Breast epithelium (tissue), 3 donors: ENCODE measurements at regions not wholly inside any gene's neighbourhood (a gene's known extent, or its start where the extent isn't known, plus 50 kb on each side); places are given as distances from the start of the nearest gene placed in this dataset.

Experiments used
- CTCF ChIP-seq, 3 donors: fragments of 450-650 bp; IDR thresholded peaks; one replicate each; pipeline ENCODE4 v1.5.1; 2016 to 2017; ENCODE audit warnings: antibody characterized with exemption in 3 of 3, mild to moderate bottlenecking in 3 of 3, moderate library complexity in 3 of 3
- POLR2A ChIP-seq: fragments of 450-650 bp; IDR thresholded peaks from one replicate; pipeline ENCODE4 v1.6.1; 2016; ENCODE audit warnings: antibody characterized with exemption, mild to moderate bottlenecking, moderate library complexity
- POLR2AphosphoS5 ChIP-seq, 3 donors: sonication (generic); formaldehyde crosslinking; IDR thresholded peaks; one replicate each; pipeline ENCODE4 v1.6.1; 2017; ENCODE audit warnings: antibody characterized with exemption in 3 of 3

GRCh38 chr2:237243487-237243886 lies 157.8 kb downstream of the COPS8 start:
- TF ChIP-seq CTCF (IDR thresholded peaks at IDR 0.05) (no peak), POLR2AphosphoS5 (IDR thresholded peaks at IDR 0.05) (no peak), POLR2A (no peak)
